ENCODE measurements at regions not wholly inside any gene's neighbourhood (a gene's known extent, or its start where the extent isn't known, plus 50 kb on each side); places are given as distances from the start of the nearest gene placed in this dataset.

DNA sequence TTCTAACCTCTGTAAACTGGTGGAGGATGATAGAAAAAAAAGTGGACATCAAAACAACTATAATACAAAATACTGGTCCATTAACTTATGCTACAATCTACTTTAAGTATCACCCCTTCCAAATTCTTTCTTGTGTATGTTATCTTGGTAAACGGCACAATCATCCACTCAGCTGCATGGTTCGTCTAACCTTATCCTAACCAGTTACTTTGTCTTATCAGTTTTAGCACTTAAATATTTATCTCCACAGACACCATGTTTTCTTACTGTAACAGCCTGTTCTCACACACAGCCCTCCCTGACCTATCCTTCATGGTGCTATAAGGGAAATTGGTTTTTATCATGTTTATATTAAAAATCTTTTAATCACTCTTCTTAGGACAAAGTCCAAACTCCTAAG is 157.2 kb downstream of the PTGER3 start (continued):
- TF ChIP-seq KLF16 (IDR thresholded peaks at IDR 0.05) (0 out of 2 replicates have a peak, but pooled peaks have one; percentile 33), CBFA2T2 (conservative IDR thresholded peaks at IDR 0.05) (peak; percentile 74), SMARCE1 (IDR thresholded peaks at IDR 0.05) (0 out of 2 replicates have a peak, but pooled peaks have one; percentile 12), ZNF717 (CRISPR knock-in tag; IDR thresholded peaks at IDR 0.05) (no peak), GATA2 (CRISPR knock-in tag; IDR thresholded peaks at IDR 0.05) (no peak), TRIM24 (IDR thresholded peaks at IDR 0.05) (peak; percentile 17 to 32; a peak in 2 of 4 replicates), ATF3 (IDR thresholded peaks at IDR 0.05) (no peak), ATF3 (CRISPR knock-in tag; conservative IDR thresholded peaks at IDR 0.05) (no peak), NR2F6 (CRISPR knock-in tag; IDR thresholded peaks at IDR 0.05) (no peak), ZNF436 (CRISPR knock-in tag; IDR thresholded peaks at IDR 0.05) (no peak)
- TF ChIP-seq, protein P1, sequence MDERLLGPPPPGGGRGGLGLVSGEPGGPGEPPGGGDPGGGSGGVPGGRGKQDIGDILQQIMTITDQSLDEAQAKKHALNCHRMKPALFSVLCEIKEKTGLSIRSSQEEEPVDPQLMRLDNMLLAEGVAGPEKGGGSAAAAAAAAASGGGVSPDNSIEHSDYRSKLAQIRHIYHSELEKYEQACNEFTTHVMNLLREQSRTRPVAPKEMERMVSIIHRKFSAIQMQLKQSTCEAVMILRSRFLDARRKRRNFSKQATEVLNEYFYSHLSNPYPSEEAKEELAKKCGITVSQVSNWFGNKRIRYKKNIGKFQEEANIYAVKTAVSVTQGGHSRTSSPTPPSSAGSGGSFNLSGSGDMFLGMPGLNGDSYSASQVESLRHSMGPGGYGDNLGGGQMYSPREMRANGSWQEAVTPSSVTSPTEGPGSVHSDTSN (CRISPR knock-in tag; IDR thresholded peaks at IDR 0.05; ENCODE audit: low read depth): no peak
- TF ChIP-seq, protein P1 (tag; conservative IDR thresholded peaks at IDR 0.05; ENCODE audit: low read depth): no peak

All from K562 (cell line).